Smooth muscle cell (in vitro differentiated cells): ENCODE measurements at regions not wholly inside any gene's neighbourhood (a gene's known extent, or its start where the extent isn't known, plus 50 kb on each side); places are given as distances from the start of the nearest gene placed in this dataset.

Experiments
- DNase-seq: peaks from one replicate; lab custom pipeline; 2025; ENCODE audit not compliant: unreplicated experiment; lab: John Stamatoyannopoulos, UW
- H2AFZ ChIP-seq: fragments of 200-600 bp; sonication (generic); 2 replicates; pipeline ENCODE4 v1.6.0; 2016; ENCODE audit warnings: antibody characterized with exemption, low read depth, mild to moderate bottlenecking
- H3F3A ChIP-seq: fragments of 200-600 bp; sonication (generic); 2 replicates; pipeline ENCODE4 v1.6.0; 2017; ENCODE audit warnings: antibody characterized with exemption, low read depth
- H3K27ac ChIP-seq: fragments of 200-600 bp; sonication (generic); 2 replicates; pipeline ENCODE4 v1.5.1; 2016; ENCODE audit warnings: low read depth, mild to moderate bottlenecking
- H3K27me3 ChIP-seq: fragments of 200-600 bp; sonication (generic); 2 replicates; pipeline ENCODE4 v1.6.1; 2016; ENCODE audit warnings: low read depth, mild to moderate bottlenecking
- H3K36me3 ChIP-seq: fragments of 200-600 bp; sonication (generic); 2 replicates; pipeline ENCODE4 v1.5.1; 2016; ENCODE audit warnings: low read depth
- H3K4me1 ChIP-seq: fragments of 200-600 bp; sonication (generic); 2 replicates; pipeline ENCODE4 v1.5.1; 2016; ENCODE audit warnings: low read depth
- H3K4me2 ChIP-seq: fragments of 200-600 bp; sonication (generic); 2 replicates; pipeline ENCODE4 v1.6.0; 2016; ENCODE audit warnings: mild to moderate bottlenecking
- H3K4me3 ChIP-seq: fragments of 200-600 bp; sonication (generic); 2 replicates; pipeline ENCODE4 v1.5.1; 2016; ENCODE audit warnings: mild to moderate bottlenecking
- H3K79me2 ChIP-seq: fragments of 200-600 bp; sonication (generic); 2 replicates; pipeline ENCODE4 v1.6.0; 2016; ENCODE audit warnings: low read depth, mild to moderate bottlenecking
- H3K9ac ChIP-seq: fragments of 200-600 bp; sonication (generic); 2 replicates; pipeline ENCODE4 v1.6.0; 2016; ENCODE audit warnings: low read depth
- H3K9me3 ChIP-seq: fragments of 200-600 bp; sonication (generic); replicated peaks from 2 replicates; pipeline ENCODE4 v1.5.1; 2016; ENCODE audit warnings: low read depth
- H4K20me1 ChIP-seq: fragments of 200-600 bp; sonication (generic); 2 replicates; pipeline ENCODE4 v1.6.0; 2016; ENCODE audit warnings: low read depth
- CTCF ChIP-seq: fragments of 200-600 bp; sonication (generic); IDR thresholded peaks from 2 replicates; pipeline ENCODE4 v1.5.1; 2017; ENCODE audit warnings: borderline replicate concordance, mild to moderate bottlenecking, antibody characterized with exemption; ENCODE audit not compliant: insufficient read depth, poor library complexity, severe bottlenecking
- WGBS: methylation state at CpG from one replicate; pipeline ENCODE4 v1.1.7; 2016; ENCODE audit warnings: low lambda C conversion rate; 5-methylcytosine and 5-hydroxymethylcytosine counted together

DNA sequence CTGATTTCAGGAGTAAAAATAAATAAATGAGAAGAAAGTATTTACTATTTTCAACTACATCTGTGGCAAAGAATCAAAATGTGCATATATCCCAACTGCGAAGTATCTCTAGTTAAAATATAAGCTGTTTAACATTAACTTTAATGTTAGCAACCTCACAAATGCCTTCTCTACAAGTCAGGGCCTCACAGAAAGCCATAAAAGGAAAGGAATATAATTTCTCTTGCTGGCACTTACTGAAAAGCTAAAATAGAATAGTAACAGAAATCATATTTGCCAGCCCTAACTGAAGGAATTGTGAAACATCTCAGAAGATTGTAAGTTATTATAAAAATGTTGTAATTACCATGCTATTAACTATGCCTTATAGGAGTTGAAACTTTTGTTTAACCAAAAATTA, 65.1 kb upstream of the MBNL1 start:
- H3K9me3 ChIP-seq = no peaks in the 10 kb centered on the region
- H3K9ac ChIP-seq = no peak overlapping the region
- no peaks in the 10 kb centered on the region for H3K79me2 ChIP-seq
- no peak for DNase-seq
- H3F3A ChIP-seq = no peaks in the 10 kb centered on the region
- H3K4me1 ChIP-seq = no peaks in the 10 kb centered on the region
- WGBS = 83% methylated on average over 1 of the region's 1 CpG
- H4K20me1 ChIP-seq = no peaks in the 10 kb centered on the region
- peak overlapping the region; percentile 28 for H3K27ac ChIP-seq
- H3K4me2 ChIP-seq = peak overlapping the region; percentile 58
- no peak for TF ChIP-seq CTCF
- no peaks in the 10 kb centered on the region for H3K27me3 ChIP-seq
- H3K36me3 ChIP-seq = no peaks in the 10 kb centered on the region
- H2AFZ ChIP-seq = peak overlapping the region; percentile 82
- peak overlapping the region; percentile 8 for H3K4me3 ChIP-seq

- no peaks in the 10 kb centered on the region for H3K9me3 ChIP-seq
- no peaks in the 10 kb centered on the region for H3F3A ChIP-seq
- no peak overlapping the region for H3K4me3 ChIP-seq
- H4K20me1 ChIP-seq = no peaks in the 10 kb centered on the region
- H3K79me2 ChIP-seq = no peaks in the 10 kb centered on the region
- peak overlapping the region; percentile 28 for H3K27ac ChIP-seq
- H2AFZ ChIP-seq = peak overlapping the region; percentile 82
- DNase-seq = no peak
- H3K9ac ChIP-seq = no peak overlapping the region
- peak overlapping the region; percentile 58 for H3K4me2 ChIP-seq
- H3K27me3 ChIP-seq = no peaks in the 10 kb centered on the region
- H3K4me1 ChIP-seq = no peaks in the 10 kb centered on the region
- 79% methylated on average over 2 of the region's 2 CpGs for WGBS
- TF ChIP-seq CTCF = no peak
- no peaks in the 10 kb centered on the region for H3K36me3 ChIP-seq
Observed at GRCh38 chr3:152204218-152204617, 64.5 kb upstream of the MBNL1 start.

DNA sequence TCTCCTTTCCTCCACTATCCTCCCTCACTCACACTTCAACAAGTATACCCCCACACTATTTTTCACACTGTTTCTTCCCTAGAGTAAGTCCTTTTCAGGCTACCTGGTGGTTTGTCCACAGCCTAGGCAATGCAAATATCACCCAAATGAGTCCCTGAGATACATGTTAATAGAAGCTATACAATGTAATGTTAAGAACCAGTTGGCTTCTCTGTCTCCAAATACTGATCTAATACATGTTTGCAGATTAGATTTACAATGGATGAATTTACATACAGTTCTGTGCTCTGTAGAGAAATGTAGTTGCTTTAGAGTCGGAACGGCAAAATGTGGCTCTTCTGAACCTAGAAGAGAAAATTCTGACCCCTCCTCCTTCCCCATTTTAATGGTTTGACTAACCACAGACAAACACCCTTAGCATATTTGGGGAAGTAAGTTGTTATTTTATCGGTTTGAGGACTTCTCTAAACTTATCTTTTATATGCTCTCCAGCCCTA, 63.6 kb upstream of the MBNL1 start:
- no peaks in the 10 kb centered on the region for H4K20me1 ChIP-seq
- H3K4me1 ChIP-seq = no peaks in the 10 kb centered on the region
- H3K4me3 ChIP-seq = no peak overlapping the region
- no peak overlapping the region for H3K4me2 ChIP-seq
- no peaks in the 10 kb centered on the region for H3K27me3 ChIP-seq
- no peaks in the 10 kb centered on the region for H3K9me3 ChIP-seq
- no peaks in the 10 kb centered on the region for H3F3A ChIP-seq
- no peak for DNase-seq
- peak overlapping the region; percentile 7 for H2AFZ ChIP-seq
- H3K27ac ChIP-seq = no peak overlapping the region
- 78% methylated on average over 3 of the region's 3 CpGs for WGBS
- TF ChIP-seq CTCF = no peak
- no peak overlapping the region for H3K9ac ChIP-seq
- no peaks in the 10 kb centered on the region for H3K79me2 ChIP-seq
- no peaks in the 10 kb centered on the region for H3K36me3 ChIP-seq

- no peaks in the 10 kb centered on the region for H3K79me2 ChIP-seq
- H4K20me1 ChIP-seq = no peaks in the 10 kb centered on the region
- no peak overlapping the region for H3K4me3 ChIP-seq
- H3K9me3 ChIP-seq = no peaks in the 10 kb centered on the region
- no peaks in the 10 kb centered on the region for H3F3A ChIP-seq
- H3K27me3 ChIP-seq = no peaks in the 10 kb centered on the region
- no peak overlapping the region for H3K27ac ChIP-seq
- no peak overlapping the region for H3K4me2 ChIP-seq
- no peak overlapping the region for H2AFZ ChIP-seq
- no peak for TF ChIP-seq CTCF
- H3K36me3 ChIP-seq = no peaks in the 10 kb centered on the region
- no peak for DNase-seq
- no peaks in the 10 kb centered on the region for H3K4me1 ChIP-seq
- no peak overlapping the region for H3K9ac ChIP-seq
- WGBS = 98% methylated on average over 3 of the region's 3 CpGs
Observed at GRCh38 chr3:152206243-152206760, 62.4 kb upstream of the MBNL1 start.
